Gastroesophageal sphincter (tissue), 4 donors: ENCODE measurements at regions not wholly inside any gene's neighbourhood (a gene's known extent, or its start where the extent isn't known, plus 50 kb on each side); places are given as distances from the start of the nearest gene placed in this dataset.
"Not testable (repeated sequence)": the region's sequence is repeated elsewhere in the genome, so short reads cannot be mapped to it uniquely, and the experiment has no call there.

ENCODE experiments used
- ATAC-seq: fragments of 150-250 bp; one replicate; pipeline ENCODE4 v1.9.1; 2016; ENCODE audit warnings: mild to moderate bottlenecking, moderate library complexity
- H3K27ac ChIP-seq, 4 donors: fragments of 200-600 bp; sonication (generic) in 3 of 4; 1 replicate in 3 of 4; 2 replicates in 1 of 4; pipeline ENCODE4 v1.5.1; 2016 to 2019
- H3K27me3 ChIP-seq: fragments of 200-600 bp; sonication (generic); one replicate; pipeline ENCODE4 v1.5.1; 2019
- H3K36me3 ChIP-seq, 2 donors: fragments of 200-600 bp; sonication (generic); one replicate each; pipeline ENCODE4 v1.5.1; 2019; ENCODE audit warnings: control low read depth in 1 of 2
- H3K4me1 ChIP-seq, 3 donors: fragments of 200-600 bp; sonication (generic); 1 replicate in 2 of 3; 2 replicates in 1 of 3; pipeline ENCODE4 v1.5.1; 2016 to 2019; ENCODE audit warnings: control low read depth in 2 of 3
- H3K4me3 ChIP-seq, 2 donors: fragments of 200-600 bp; sonication (generic); one replicate each; pipeline ENCODE4 v1.5.1; 2019; ENCODE audit warnings: mild to moderate bottlenecking in 1 of 2, moderate library complexity in 1 of 2
- H3K9me3 ChIP-seq, 3 donors: fragments of 200-600 bp; sonication (generic); one replicate each; pipeline ENCODE4 v1.5.1; 2017 to 2019; ENCODE audit warnings: control low read depth in 2 of 3
- EP300 ChIP-seq: sonication (generic); formaldehyde crosslinking; IDR thresholded peaks from one replicate; pipeline ENCODE4 v1.6.1; 2017; ENCODE audit warnings: antibody characterized with exemption, mild to moderate bottlenecking
- POLR2A ChIP-seq, 2 donors: fragments of 450-650 bp; IDR thresholded peaks; one replicate each; pipeline ENCODE4 v1.6.1; 2017; ENCODE audit warnings: antibody characterized with exemption in 2 of 2, mild to moderate bottlenecking in 2 of 2, moderate library complexity in 1 of 2
- POLR2AphosphoS5 ChIP-seq: sonication (generic); formaldehyde crosslinking; IDR thresholded peaks from one replicate; pipeline ENCODE4 v1.6.1; 2017; ENCODE audit warnings: antibody characterized with exemption
- WGBS, 2 donors: methylation state at CpG; one replicate each; pipeline ENCODE4 v1.1.5; 2018; ENCODE audit warnings: low coverage in 1 of 2; 5-methylcytosine and 5-hydroxymethylcytosine counted together
- TF ChIP-seq, protein P1 (sequence below), 4 experiments: fragments of 200-600 bp in 2 of 4; fragments of 450-650 bp in 2 of 4; sonication (generic) in 1 of 4; IDR thresholded peaks; one replicate each; pipeline ENCODE4 v1.5.1; 2017 to 2019; ENCODE audit warnings: antibody characterized with exemption in 4 of 4, mild to moderate bottlenecking in 2 of 4, moderate library complexity in 2 of 4

DNA sequence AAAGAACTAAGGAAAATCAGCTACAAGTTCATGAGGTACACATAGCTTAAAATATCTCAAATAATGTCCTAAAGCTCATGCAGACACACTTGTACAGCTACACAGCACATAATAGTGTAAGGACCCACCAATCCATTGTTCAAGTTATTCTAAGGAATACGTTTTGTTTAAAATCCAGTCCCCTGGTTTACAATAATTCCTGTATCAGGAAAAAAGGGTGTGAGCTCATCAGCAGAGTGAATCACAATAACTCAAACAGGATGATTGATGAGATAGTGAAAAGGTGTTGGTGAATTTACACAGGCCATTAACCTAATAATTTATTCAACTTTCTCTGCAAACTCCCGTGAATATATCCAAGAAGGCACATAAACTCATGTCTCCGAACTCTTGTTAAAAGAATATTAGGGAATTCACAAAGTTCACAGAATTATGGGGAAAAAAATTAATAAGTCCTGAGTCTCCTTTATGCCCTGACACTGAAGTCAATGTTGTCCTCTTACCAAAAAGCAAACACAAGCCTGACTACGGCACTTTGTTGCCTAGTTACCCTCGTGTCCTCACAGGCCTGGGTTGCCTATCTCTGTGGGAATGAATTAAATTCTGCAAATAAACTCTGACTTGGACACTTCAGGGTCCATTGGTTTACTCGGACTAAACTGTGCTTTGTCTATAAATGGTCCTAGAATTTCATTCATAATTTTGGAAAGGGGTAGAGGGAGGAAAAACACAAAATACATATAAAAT is 142.8 kb upstream of the PDE4D start:
- 14 to 34% methylated on average over 6 of the region's 6 CpGs for WGBS, 2 donors
- Histone ChIP-seq H3K27me3 (no peaks in the 10 kb centered on the region), H3K27ac (no peak overlapping the region), H3K36me3 (no peaks in the 10 kb centered on the region), H3K4me3 (no peak overlapping the region), H3K9me3 (no peaks in the 10 kb centered on the region), H3K4me1 (no peaks in the 10 kb centered on the region)
- ATAC-seq: no peak
- TF ChIP-seq POLR2A (IDR thresholded peaks at IDR 0.05) (no peak), POLR2AphosphoS5 (no peak)

DNA sequence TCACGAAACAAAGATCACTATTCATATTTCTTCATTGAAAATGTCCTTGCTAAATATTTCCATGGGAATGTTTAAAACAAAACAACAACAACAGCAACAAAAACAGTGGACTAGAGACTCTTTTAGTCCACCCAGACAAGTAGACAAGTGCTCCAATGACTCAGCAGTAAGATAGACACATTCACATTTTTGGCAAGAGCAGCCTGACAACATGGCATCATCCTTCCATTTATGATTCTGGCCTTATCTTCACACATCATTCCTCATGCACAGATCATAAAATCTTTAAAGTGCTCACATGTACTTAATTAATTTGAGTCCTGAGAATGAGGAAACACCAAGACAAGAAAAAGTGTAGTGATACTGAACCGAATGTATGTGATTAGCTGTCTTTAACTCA is 132.6 kb upstream of the PDE4D start:
- TF ChIP-seq POLR2A (IDR thresholded peaks at IDR 0.05) (no peak), EP300 (no peak)
- Histone ChIP-seq H3K27me3 (no peaks in the 10 kb centered on the region), H3K36me3 (no peaks in the 10 kb centered on the region), H3K9me3 (no peaks in the 10 kb centered on the region), H3K4me1 (no peaks in the 10 kb centered on the region), H3K27ac (no peak overlapping the region), H3K4me3 (no peak overlapping the region)
- 79 to 80% methylated on average over 2 of the region's 2 CpGs for WGBS, 2 donors
- ATAC-seq: no peak

DNA sequence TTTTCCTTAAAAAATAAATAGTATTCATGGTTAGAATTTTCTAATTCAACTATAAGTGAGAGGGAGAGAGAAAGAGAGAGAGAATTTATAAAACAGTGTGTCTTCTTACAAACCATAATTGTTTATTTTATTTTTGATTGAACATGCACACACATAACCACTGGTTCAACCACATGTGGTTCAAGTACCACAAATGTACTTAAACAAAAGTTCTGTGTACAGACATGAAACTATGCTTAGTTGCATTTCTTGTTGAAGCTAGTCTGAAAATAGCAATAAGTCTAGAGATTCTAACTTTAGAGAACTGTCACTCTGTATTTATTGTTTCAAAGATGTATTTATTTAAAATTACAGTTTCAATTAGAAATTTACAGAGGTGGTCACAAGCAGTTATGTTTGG is 130.6 kb upstream of the PDE4D start:
- TF ChIP-seq EP300 (no peak), POLR2AphosphoS5 (no peak), POLR2A (IDR thresholded peaks at IDR 0.05) (no peak)
- TF ChIP-seq, protein P1, sequence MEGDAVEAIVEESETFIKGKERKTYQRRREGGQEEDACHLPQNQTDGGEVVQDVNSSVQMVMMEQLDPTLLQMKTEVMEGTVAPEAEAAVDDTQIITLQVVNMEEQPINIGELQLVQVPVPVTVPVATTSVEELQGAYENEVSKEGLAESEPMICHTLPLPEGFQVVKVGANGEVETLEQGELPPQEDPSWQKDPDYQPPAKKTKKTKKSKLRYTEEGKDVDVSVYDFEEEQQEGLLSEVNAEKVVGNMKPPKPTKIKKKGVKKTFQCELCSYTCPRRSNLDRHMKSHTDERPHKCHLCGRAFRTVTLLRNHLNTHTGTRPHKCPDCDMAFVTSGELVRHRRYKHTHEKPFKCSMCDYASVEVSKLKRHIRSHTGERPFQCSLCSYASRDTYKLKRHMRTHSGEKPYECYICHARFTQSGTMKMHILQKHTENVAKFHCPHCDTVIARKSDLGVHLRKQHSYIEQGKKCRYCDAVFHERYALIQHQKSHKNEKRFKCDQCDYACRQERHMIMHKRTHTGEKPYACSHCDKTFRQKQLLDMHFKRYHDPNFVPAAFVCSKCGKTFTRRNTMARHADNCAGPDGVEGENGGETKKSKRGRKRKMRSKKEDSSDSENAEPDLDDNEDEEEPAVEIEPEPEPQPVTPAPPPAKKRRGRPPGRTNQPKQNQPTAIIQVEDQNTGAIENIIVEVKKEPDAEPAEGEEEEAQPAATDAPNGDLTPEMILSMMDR (IDR thresholded peaks at IDR 0.05): no peak
- H3K36me3 ChIP-seq: no peaks in the 10 kb centered on the region
- no peak overlapping the region for H3K4me3 ChIP-seq
- H3K4me1 ChIP-seq: no peaks in the 10 kb centered on the region
- no peaks in the 10 kb centered on the region for H3K27me3 ChIP-seq
- H3K9me3 ChIP-seq: no peaks in the 10 kb centered on the region
- H3K27ac ChIP-seq: no peak overlapping the region
- ATAC-seq: no peak

DNA sequence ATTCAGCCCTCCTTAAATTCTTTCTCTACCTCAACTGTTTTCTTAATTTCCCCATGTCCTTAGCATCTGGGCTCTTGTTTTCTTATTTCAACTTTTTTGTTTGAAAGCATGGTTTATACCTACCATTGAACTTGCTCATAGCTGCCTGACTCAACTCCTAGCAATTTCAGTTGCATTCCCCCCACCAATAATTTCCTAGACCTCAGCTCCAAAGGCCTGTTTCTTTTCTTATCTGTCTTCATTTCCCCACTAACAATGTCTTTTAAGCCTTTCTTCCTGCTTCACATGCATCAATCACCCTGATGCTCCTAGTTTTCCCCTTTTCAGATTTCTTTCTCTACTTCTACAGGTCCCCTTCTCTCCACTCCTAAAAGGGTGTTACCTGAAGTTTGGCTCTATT is 129.7 kb upstream of the PDE4D start:
- no peak for ATAC-seq
- no peaks in the 10 kb centered on the region for H3K27me3 ChIP-seq

DNA sequence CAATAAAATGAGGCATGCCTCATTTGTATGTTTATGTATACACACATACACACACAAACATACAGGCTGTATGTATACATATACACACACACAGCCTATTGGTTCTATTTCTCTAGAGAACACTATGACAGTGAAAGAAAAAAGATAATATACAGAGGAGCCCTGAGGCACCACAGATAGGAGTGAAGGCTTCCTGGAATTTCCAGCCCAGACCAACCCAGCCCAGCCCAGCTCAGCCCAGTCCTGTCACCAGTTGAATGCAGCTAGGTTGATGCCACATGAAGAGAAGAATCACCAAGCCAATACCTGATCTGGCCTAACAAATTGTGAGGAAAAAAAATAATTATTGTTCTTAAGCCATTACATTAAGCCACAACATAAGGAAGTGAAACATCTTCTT is 126.9 kb upstream of the PDE4D start:
- H3K4me3 ChIP-seq: no peak overlapping the region
- H3K9me3 ChIP-seq: no peaks in the 10 kb centered on the region
- H3K36me3 ChIP-seq: no peaks in the 10 kb centered on the region
- no peaks in the 10 kb centered on the region for H3K4me1 ChIP-seq
- no peak for ATAC-seq
- H3K27ac ChIP-seq: no peak overlapping the region
- H3K27me3 ChIP-seq: no peaks in the 10 kb centered on the region
- no peak for TF ChIP-seq EP300
- TF ChIP-seq, protein P1 (IDR thresholded peaks at IDR 0.05): no peak
- TF ChIP-seq POLR2A (IDR thresholded peaks at IDR 0.05): no peak
- no peak for TF ChIP-seq POLR2AphosphoS5

More for the DNA sequence above, 129.7 kb upstream of the PDE4D start:
- H3K4me1 ChIP-seq: no peaks in the 10 kb centered on the region
- TF ChIP-seq POLR2AphosphoS5 (no peak), EP300 (no peak), POLR2A (IDR thresholded peaks at IDR 0.05) (no peak)
- TF ChIP-seq, protein P1 (IDR thresholded peaks at IDR 0.05): no peak
- no peaks in the 10 kb centered on the region for H3K36me3 ChIP-seq
- no peaks in the 10 kb centered on the region for H3K9me3 ChIP-seq
- H3K4me3 ChIP-seq: no peak overlapping the region
- no peak overlapping the region for H3K27ac ChIP-seq

DNA sequence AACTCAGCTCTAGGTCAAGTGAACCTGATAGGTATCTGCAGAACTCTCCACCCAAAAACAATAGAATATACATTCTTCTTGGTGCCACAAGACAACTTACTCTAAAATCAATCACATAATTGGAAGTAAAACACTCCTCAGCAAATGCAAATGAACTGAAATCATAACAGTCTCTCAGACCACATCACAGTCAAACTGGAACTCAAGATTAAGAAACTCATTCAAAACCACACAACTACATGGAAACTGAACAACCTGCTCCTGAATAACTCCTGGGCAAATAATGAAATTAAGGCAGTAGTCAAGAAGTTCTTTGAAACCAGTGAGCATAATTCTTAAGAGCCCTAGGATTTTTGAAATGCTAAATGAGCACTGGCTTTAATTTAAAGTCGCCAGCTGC is 125.4 kb upstream of the PDE4D start:
- not testable (repeated sequence) for H3K4me1 ChIP-seq, ATAC-seq, H3K36me3 ChIP-seq, H3K4me3 ChIP-seq, H3K27ac ChIP-seq, H3K27me3 ChIP-seq, H3K9me3 ChIP-seq
- WGBS, 2 donors: 75 to 100% methylated on average over 1 of the region's 1 CpG

DNA sequence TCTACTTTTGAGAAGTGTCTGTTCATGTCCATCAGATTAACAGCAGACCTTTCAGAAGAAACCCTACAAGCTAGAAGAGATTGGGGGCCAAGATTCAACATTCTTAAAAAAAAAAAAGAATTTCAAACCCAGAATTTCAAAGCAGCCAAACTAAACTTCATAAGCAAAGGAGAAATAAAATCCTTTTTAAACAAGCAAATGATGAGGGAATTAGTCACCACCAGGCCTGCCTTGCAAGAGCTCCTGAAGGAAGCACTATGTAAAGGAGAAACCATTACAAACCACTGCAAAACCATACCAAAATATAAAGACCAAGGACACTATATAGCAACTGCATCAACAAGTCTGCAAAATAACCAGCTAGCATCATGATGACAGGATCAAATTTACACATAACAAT is 124.6 kb upstream of the PDE4D start:
- no peak overlapping the region for H3K4me3 ChIP-seq

More for the DNA sequence above, 124.6 kb upstream of the PDE4D start:
- Histone ChIP-seq H3K4me1 (no peaks in the 10 kb centered on the region), H3K9me3 (no peaks in the 10 kb centered on the region), H3K36me3 (no peaks in the 10 kb centered on the region), H3K27me3 (no peaks in the 10 kb centered on the region), H3K27ac (no peak overlapping the region)
- TF ChIP-seq POLR2A (IDR thresholded peaks at IDR 0.05) (no peak), POLR2AphosphoS5 (no peak), EP300 (no peak)
- TF ChIP-seq, protein P1 (IDR thresholded peaks at IDR 0.05): no peak
- ATAC-seq: no peak
